ENCODE measurements at regions not wholly inside any gene's neighbourhood (a gene's known extent, or its start where the extent isn't known, plus 50 kb on each side); places are given as distances from the start of the nearest gene placed in this dataset.

GRCh38 chr6:44500074-44500473 lies 112.6 kb downstream of the CDC5L start:
- Mint-ChIP-seq H3K27me3 (ENCODE audit: insufficient read depth) (no peaks in the 10 kb centered on the region), H3K4me1 (ENCODE audit: low read depth) (no peaks in the 10 kb centered on the region), H3K27ac (no peak overlapping the region), H3K9me3 (peaks cover 3% of the 10 kb centered on the region), H3K36me3 (ENCODE audit: low read depth) (no peaks in the 10 kb centered on the region), H3K4me3 (no peak overlapping the region)
- DNase-seq (ENCODE audit: low spot score) = no peak
- intact Hi-C loops (cut with micrococcal nuclease) = no loop called here

GRCh38 chr6:44503471-44503870 lies 116.0 kb downstream of the CDC5L start:
- Mint-ChIP-seq H3K9me3 (peaks cover 3% of the 10 kb centered on the region), H3K4me1 (ENCODE audit: low read depth) (no peaks in the 10 kb centered on the region), H3K27me3 (ENCODE audit: insufficient read depth) (no peaks in the 10 kb centered on the region), H3K36me3 (ENCODE audit: low read depth) (no peaks in the 10 kb centered on the region), H3K4me3 (no peak overlapping the region), H3K27ac (no peak overlapping the region)
- no peak for DNase-seq (ENCODE audit: low spot score)
- intact Hi-C loops (cut with micrococcal nuclease) = no loop called here

GRCh38 chr6:44504301-44504791 lies 116.8 kb downstream of the CDC5L start:
- Mint-ChIP-seq H3K4me1 (ENCODE audit: low read depth) (no peaks in the 10 kb centered on the region), H3K27me3 (ENCODE audit: insufficient read depth) (no peaks in the 10 kb centered on the region), H3K4me3 (no peak overlapping the region), H3K36me3 (ENCODE audit: low read depth) (no peaks in the 10 kb centered on the region), H3K9me3 (peaks cover 3% of the 10 kb centered on the region), H3K27ac (no peak overlapping the region)
- intact Hi-C loops (cut with micrococcal nuclease) = no loop called here
- no peak for DNase-seq (ENCODE audit: low spot score)

GRCh38 chr6:44505751-44506150 lies 118.2 kb downstream of the CDC5L start:
- DNase-seq (ENCODE audit: low spot score) = no peak
- Mint-ChIP-seq H3K9me3 (peaks cover 3% of the 10 kb centered on the region), H3K27me3 (ENCODE audit: insufficient read depth) (peaks cover 2% of the 10 kb centered on the region), H3K4me3 (no peak overlapping the region), H3K4me1 (ENCODE audit: low read depth) (no peaks in the 10 kb centered on the region), H3K36me3 (ENCODE audit: low read depth) (no peaks in the 10 kb centered on the region), H3K27ac (no peak overlapping the region)
- intact Hi-C loops (cut with micrococcal nuclease) = no loop called here

- H3K36me3 Mint-ChIP-seq (ENCODE audit: low read depth) = no peaks in the 10 kb centered on the region
- intact Hi-C loops (cut with micrococcal nuclease) = no loop called here
Observed at GRCh38 chr6:44507014-44507413, 119.5 kb downstream of the CDC5L start.

GRCh38 chr6:44508646-44509045 lies 121.1 kb downstream of the CDC5L start:
- no peaks in the 10 kb centered on the region for H3K36me3 Mint-ChIP-seq (ENCODE audit: low read depth)
- intact Hi-C loops (cut with micrococcal nuclease) = no loop called here

More at GRCh38 chr6:44507014-44507413, 119.5 kb downstream of the CDC5L start:
- Mint-ChIP-seq H3K27ac (no peak overlapping the region), H3K4me1 (ENCODE audit: low read depth) (no peaks in the 10 kb centered on the region), H3K9me3 (peaks cover 3% of the 10 kb centered on the region), H3K27me3 (ENCODE audit: insufficient read depth) (peaks cover 10% of the 10 kb centered on the region), H3K4me3 (no peak overlapping the region)
- DNase-seq (ENCODE audit: low spot score) = no peak

GRCh38 chr6:44511126-44511525 lies 123.6 kb downstream of the CDC5L start:
- no peaks in the 10 kb centered on the region for H3K36me3 Mint-ChIP-seq (ENCODE audit: low read depth)
- H3K27me3 Mint-ChIP-seq (ENCODE audit: insufficient read depth) = peaks cover 14% of the 10 kb centered on the region
- DNase-seq (ENCODE audit: low spot score) = no peak
- intact Hi-C loops (cut with micrococcal nuclease) = no loop called here
- H3K4me1 Mint-ChIP-seq (ENCODE audit: low read depth) = no peaks in the 10 kb centered on the region
- H3K27ac Mint-ChIP-seq = no peak overlapping the region
- no peaks in the 10 kb centered on the region for H3K9me3 Mint-ChIP-seq
- H3K4me3 Mint-ChIP-seq = no peak overlapping the region

More at GRCh38 chr6:44508646-44509045, 121.1 kb downstream of the CDC5L start:
- H3K4me3 Mint-ChIP-seq = no peak overlapping the region
- no peak for DNase-seq (ENCODE audit: low spot score)
- no peaks in the 10 kb centered on the region for H3K4me1 Mint-ChIP-seq (ENCODE audit: low read depth)
- H3K9me3 Mint-ChIP-seq = no peaks in the 10 kb centered on the region
- H3K27me3 Mint-ChIP-seq (ENCODE audit: insufficient read depth) = peaks cover 10% of the 10 kb centered on the region
- no peak overlapping the region for H3K27ac Mint-ChIP-seq

GRCh38 chr6:44512868-44513741 lies 125.6 kb downstream of the CDC5L start:
- peaks cover 16% of the 10 kb centered on the region for H3K27me3 Mint-ChIP-seq (ENCODE audit: insufficient read depth)
- H3K36me3 Mint-ChIP-seq (ENCODE audit: low read depth) = no peaks in the 10 kb centered on the region

GRCh38 chr6:44514085-44514484 lies 126.6 kb downstream of the CDC5L start:
- no peak for DNase-seq (ENCODE audit: low spot score)
- no peak overlapping the region for H3K4me3 Mint-ChIP-seq
- H3K4me1 Mint-ChIP-seq (ENCODE audit: low read depth) = no peaks in the 10 kb centered on the region
- H3K27ac Mint-ChIP-seq = no peak overlapping the region
- intact Hi-C loops (cut with micrococcal nuclease) = no loop called here
- no peaks in the 10 kb centered on the region for H3K36me3 Mint-ChIP-seq (ENCODE audit: low read depth)
- H3K9me3 Mint-ChIP-seq = peaks cover 8% of the 10 kb centered on the region
- H3K27me3 Mint-ChIP-seq (ENCODE audit: insufficient read depth) = peaks cover 23% of the 10 kb centered on the region

More at GRCh38 chr6:44512868-44513741, 125.6 kb downstream of the CDC5L start:
- Mint-ChIP-seq H3K27ac (no peak overlapping the region), H3K4me3 (no peak overlapping the region), H3K9me3 (no peaks in the 10 kb centered on the region), H3K4me1 (ENCODE audit: low read depth) (no peaks in the 10 kb centered on the region)
- intact Hi-C loops (cut with micrococcal nuclease) = no loop called here
- no peak for DNase-seq (ENCODE audit: low spot score)

- Mint-ChIP-seq H3K9me3 (peaks cover 11% of the 10 kb centered on the region), H3K4me3 (no peak overlapping the region), H3K36me3 (ENCODE audit: low read depth) (no peaks in the 10 kb centered on the region), H3K27me3 (ENCODE audit: insufficient read depth) (peaks cover 28% of the 10 kb centered on the region), H3K4me1 (ENCODE audit: low read depth) (no peaks in the 10 kb centered on the region), H3K27ac (no peak overlapping the region)
- intact Hi-C loops (cut with micrococcal nuclease) = no loop called here
- no peak for DNase-seq (ENCODE audit: low spot score)
Observed at GRCh38 chr6:44514576-44515193, 127.2 kb downstream of the CDC5L start.

GRCh38 chr6:44522871-44523270 lies 135.4 kb downstream of the CDC5L start:
- Mint-ChIP-seq H3K27ac (no peak overlapping the region), H3K27me3 (ENCODE audit: insufficient read depth) (peaks cover 16% of the 10 kb centered on the region), H3K4me3 (no peak overlapping the region), H3K36me3 (ENCODE audit: low read depth) (peaks cover 3% of the 10 kb centered on the region), H3K9me3 (peaks cover 24% of the 10 kb centered on the region), H3K4me1 (ENCODE audit: low read depth) (peaks cover 31% of the 10 kb centered on the region)
- no peak for DNase-seq (ENCODE audit: low spot score)
- intact Hi-C loops (cut with micrococcal nuclease) = no loop called here

GRCh38 chr6:44524476-44525227 lies 137.1 kb downstream of the CDC5L start:
- no peak for DNase-seq (ENCODE audit: low spot score)
- Mint-ChIP-seq H3K36me3 (ENCODE audit: low read depth) (peaks cover 3% of the 10 kb centered on the region), H3K27me3 (ENCODE audit: insufficient read depth) (peaks cover 7% of the 10 kb centered on the region), H3K9me3 (peaks cover 14% of the 10 kb centered on the region), H3K4me1 (ENCODE audit: low read depth) (peaks cover 31% of the 10 kb centered on the region), H3K4me3 (no peak overlapping the region), H3K27ac (no peak overlapping the region)
- intact Hi-C loops (cut with micrococcal nuclease) = no loop called here
